ENCODE measurements at regions not wholly inside any gene's neighbourhood (a gene's known extent, or its start where the extent isn't known, plus 50 kb on each side); places are given as distances from the start of the nearest gene placed in this dataset.

- POLR2A ChIA-PET: no interaction called here
- no peak overlapping the region for H3K27ac Mint-ChIP-seq
- CTCF ChIA-PET: no interaction called here
- H3K4me1 ChIP-seq (ENCODE audit: insufficient read depth, low read length): no peaks in the 10 kb centered on the region
- DNase-seq (no peak), ATAC-seq (ENCODE audit: poor library complexity) (no peak)
- intact Hi-C loops (cut with DNase I, micrococcal nuclease): no loop called here
- H3K27ac ChIP-seq (ENCODE audit: low read depth in 1 of 2, low read length in 2 of 2): no peak overlapping the region
- peaks cover 2% of the 10 kb centered on the region for H3K9me3 Mint-ChIP-seq
- H3K36me3 ChIP-seq (ENCODE audit: insufficient read depth, low read length): no peaks in the 10 kb centered on the region
- TF ChIP-seq CTCF (IDR thresholded peaks at IDR 0.05): no peak
- H3K4me3 ChIP-seq (ENCODE audit: low read length): no peak overlapping the region
- H3K27me3 Mint-ChIP-seq: no peaks in the 10 kb centered on the region
- no peak overlapping the region for H3K4me3 Mint-ChIP-seq
- no peaks in the 10 kb centered on the region for H3K9me3 ChIP-seq (ENCODE audit: control insufficient read depth in 1 of 2, insufficient read depth in 1 of 2, low read length in 2 of 2)
- H3K36me3 Mint-ChIP-seq (ENCODE audit: low read depth): no peaks in the 10 kb centered on the region
- H3K27me3 ChIP-seq (ENCODE audit: control insufficient read depth in 1 of 2, insufficient read depth in 2 of 2, low read length in 2 of 2): no peaks in the 10 kb centered on the region
- H3K4me1 Mint-ChIP-seq (ENCODE audit: low read depth): no peaks in the 10 kb centered on the region
Observed at GRCh38 chr2:107281637-107282036, 395.7 kb upstream of the ST6GAL2 start.

- no peak overlapping the region for H3K4me3 ChIP-seq (ENCODE audit: low read length)
- ChIA-PET CTCF (no interaction called here), POLR2A (no interaction called here)
- H3K27me3 ChIP-seq (ENCODE audit: control insufficient read depth in 1 of 2, insufficient read depth in 2 of 2, low read length in 2 of 2): no peaks in the 10 kb centered on the region
- ATAC-seq (ENCODE audit: poor library complexity) (no peak), DNase-seq (no peak)
- H3K9me3 Mint-ChIP-seq: peaks cover 2% of the 10 kb centered on the region
- H3K4me3 Mint-ChIP-seq: no peak overlapping the region
- no peaks in the 10 kb centered on the region for H3K27me3 Mint-ChIP-seq
- TF ChIP-seq CTCF (IDR thresholded peaks at IDR 0.05): no peak
- H3K4me1 Mint-ChIP-seq (ENCODE audit: low read depth): no peaks in the 10 kb centered on the region
- H3K36me3 Mint-ChIP-seq (ENCODE audit: low read depth): no peaks in the 10 kb centered on the region
- no peaks in the 10 kb centered on the region for H3K4me1 ChIP-seq (ENCODE audit: insufficient read depth, low read length)
- no peaks in the 10 kb centered on the region for H3K9me3 ChIP-seq (ENCODE audit: control insufficient read depth in 1 of 2, insufficient read depth in 1 of 2, low read length in 2 of 2)
- intact Hi-C loops (cut with DNase I, micrococcal nuclease): no loop called here
- H3K27ac ChIP-seq (ENCODE audit: low read depth in 1 of 2, low read length in 2 of 2): no peak overlapping the region
- H3K27ac Mint-ChIP-seq: no peak overlapping the region
- no peaks in the 10 kb centered on the region for H3K36me3 ChIP-seq (ENCODE audit: insufficient read depth, low read length)
Observed at GRCh38 chr2:107282135-107282534, 396.2 kb upstream of the ST6GAL2 start.

- H3K4me3 Mint-ChIP-seq: no peak overlapping the region
- no peak overlapping the region for H3K27ac Mint-ChIP-seq
Observed at GRCh38 chr2:107285621-107286299, 399.8 kb upstream of the ST6GAL2 start.

More at GRCh38 chr2:107285621-107286299, 399.8 kb upstream of the ST6GAL2 start:
- H3K27me3 Mint-ChIP-seq: no peaks in the 10 kb centered on the region
- no peaks in the 10 kb centered on the region for H3K9me3 ChIP-seq (ENCODE audit: control insufficient read depth in 1 of 2, insufficient read depth in 1 of 2, low read length in 2 of 2)
- no peaks in the 10 kb centered on the region for H3K27me3 ChIP-seq (ENCODE audit: control insufficient read depth in 1 of 2, insufficient read depth in 2 of 2, low read length in 2 of 2)
- CTCF ChIA-PET: no interaction called here
- no peak overlapping the region for H3K27ac ChIP-seq (ENCODE audit: low read depth in 1 of 2, low read length in 2 of 2)
- H3K36me3 Mint-ChIP-seq (ENCODE audit: low read depth): no peaks in the 10 kb centered on the region
- no peaks in the 10 kb centered on the region for H3K4me1 Mint-ChIP-seq (ENCODE audit: low read depth)
- TF ChIP-seq CTCF (IDR thresholded peaks at IDR 0.05): no peak
- H3K9me3 Mint-ChIP-seq: peaks cover 3% of the 10 kb centered on the region
- intact Hi-C loops (cut with DNase I, micrococcal nuclease): no loop called here
- no peak overlapping the region for H3K4me3 ChIP-seq (ENCODE audit: low read length)
- no peaks in the 10 kb centered on the region for H3K36me3 ChIP-seq (ENCODE audit: insufficient read depth, low read length)
- DNase-seq: no peak
- no peaks in the 10 kb centered on the region for H3K4me1 ChIP-seq (ENCODE audit: insufficient read depth, low read length)
- no peak for ATAC-seq (ENCODE audit: poor library complexity)
- POLR2A ChIA-PET: no interaction called here
